C1 segment of cervical spinal cord (tissue), 14 donors: ENCODE measurements at regions not wholly inside any gene's neighbourhood (a gene's known extent, or its start where the extent isn't known, plus 50 kb on each side); places are given as distances from the start of the nearest gene placed in this dataset.

ENCODE experiments used
- DNase-seq, 14 donors: peaks; one replicate each; lab custom pipeline; 2025; lab: John Stamatoyannopoulos, UW

DNA sequence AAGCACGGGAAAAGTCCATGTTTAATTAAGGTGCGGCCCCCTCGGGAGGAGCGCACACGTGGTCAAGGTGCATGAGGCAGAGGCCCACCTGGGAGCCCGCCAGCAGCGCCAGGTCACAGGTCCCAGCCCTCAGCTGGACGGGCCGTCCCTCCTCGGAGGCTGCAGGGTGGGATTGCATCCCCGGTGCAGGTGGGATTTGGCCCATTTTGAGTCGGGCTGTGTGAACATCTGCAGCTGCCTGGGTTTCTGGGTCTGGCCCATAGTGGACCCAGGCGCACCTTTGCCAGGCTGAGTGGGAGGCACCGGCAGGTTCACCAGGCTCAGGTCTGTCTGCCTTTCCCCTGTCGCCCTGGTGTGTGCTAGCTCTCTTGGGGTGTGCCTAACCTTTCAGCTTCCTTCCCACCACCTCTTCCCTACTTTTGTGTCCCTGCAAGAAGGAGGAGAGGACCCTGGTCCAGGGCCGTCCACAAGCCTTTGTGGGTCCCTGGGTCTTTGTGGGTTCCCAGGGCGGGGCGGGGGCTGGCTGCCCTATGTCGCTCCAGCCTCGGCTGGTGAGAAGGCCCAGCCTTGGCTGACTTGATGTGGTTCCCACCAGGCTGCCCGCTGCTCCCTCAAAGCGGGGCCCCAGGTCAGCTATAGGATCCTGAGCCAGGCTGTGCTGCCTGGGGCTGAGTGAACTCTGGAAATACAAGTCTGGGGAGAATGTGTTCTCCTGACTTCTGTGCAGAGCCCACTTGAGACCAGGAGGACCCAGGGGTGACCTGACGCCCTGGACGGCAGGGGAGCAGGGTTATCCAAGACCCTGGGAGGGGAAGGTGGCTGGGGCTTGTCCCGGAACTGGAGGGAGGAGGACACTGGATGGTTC is 186.7 kb upstream of the SHH start:
- no peak for DNase-seq

DNA sequence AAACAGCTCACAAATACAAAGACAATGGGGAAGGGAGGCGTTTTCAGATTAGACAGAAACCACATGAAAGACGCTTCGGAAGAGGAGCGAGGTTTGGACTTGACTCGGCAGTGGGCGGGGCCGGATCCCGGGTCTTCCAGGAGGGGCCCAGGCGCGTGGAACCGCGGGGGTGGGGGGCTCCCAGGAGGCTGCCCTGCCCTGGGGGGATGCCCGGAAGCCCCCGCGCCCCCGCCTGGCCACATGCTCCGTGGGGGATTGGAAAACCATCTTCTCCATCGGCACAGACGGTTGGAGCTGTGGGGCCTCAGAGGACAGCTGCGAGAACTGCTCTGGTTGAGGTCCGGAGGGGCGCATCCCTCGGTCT is 186.0 kb upstream of the SHH start:
- DNase-seq, result no peak

DNA sequence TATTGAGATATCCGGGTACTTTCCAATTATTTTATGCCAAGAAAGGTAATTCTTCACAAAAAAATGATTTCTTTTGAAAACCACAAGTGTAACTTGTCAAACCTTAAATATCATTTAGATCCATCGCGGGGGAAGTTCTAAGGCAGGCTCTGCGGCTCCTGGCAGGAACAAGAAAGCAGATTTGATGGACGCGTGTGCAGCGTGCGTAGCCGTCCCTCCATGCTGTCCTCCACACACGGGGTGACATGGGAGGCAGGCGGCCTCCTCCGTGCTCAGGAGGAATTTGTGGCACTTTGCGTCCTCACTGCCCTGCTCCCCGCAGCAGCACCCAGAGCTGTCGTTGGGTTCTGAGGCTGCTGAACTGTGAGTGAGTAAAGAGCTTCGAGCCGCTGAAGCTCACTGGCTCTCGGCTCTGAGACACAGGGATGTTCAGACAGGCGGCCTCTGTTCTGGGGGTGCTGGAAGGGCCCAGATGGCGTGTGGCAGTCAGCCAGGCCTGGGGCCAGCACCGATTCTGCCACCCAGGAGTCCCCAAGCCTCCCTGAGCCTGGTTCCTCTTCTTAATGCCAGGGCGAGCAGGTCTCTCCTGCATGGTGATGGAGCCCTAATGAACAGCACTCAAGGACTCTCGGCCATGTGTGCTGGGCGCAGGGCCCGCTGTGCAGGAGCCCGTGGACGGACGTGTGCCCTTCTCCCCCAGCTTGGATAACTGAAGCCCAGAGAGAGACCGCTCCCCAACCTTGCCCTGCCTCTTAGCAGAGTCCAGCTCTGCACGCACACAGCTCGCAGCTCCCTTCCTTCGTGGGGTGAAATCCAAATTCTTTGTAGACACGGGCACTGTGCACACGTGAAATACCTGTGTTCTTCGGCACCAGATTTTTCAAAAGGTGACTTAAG is 185.4 kb upstream of the SHH start:
- DNase-seq, result no peak

DNA sequence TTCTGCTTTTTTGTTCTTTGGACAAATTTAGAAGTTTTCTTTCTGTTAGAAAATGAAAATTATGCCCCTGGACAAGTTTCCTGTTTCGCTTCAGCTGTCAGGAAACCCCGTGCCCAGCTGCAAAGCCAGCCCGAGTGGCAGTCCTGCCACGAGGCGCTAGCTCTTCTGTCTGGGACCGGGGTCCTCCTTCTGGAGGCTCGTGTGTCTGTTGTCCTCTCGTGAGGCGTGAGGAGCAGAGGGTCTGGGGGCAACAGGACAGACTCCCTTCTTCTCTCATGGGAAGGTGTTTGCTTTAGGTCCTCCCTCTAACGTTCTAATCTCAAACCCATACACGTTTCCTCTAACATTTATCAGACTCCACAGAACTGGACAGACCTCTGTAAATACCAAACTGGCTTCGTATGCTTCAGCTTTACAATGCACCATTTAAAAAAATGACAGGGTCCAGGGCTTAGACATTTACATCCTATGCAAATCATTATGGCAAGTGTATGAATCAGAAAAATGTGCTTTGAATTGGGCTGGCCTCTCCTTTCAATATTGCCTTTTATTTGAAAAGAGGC is 184.5 kb upstream of the SHH start:
- no peak for DNase-seq

DNA sequence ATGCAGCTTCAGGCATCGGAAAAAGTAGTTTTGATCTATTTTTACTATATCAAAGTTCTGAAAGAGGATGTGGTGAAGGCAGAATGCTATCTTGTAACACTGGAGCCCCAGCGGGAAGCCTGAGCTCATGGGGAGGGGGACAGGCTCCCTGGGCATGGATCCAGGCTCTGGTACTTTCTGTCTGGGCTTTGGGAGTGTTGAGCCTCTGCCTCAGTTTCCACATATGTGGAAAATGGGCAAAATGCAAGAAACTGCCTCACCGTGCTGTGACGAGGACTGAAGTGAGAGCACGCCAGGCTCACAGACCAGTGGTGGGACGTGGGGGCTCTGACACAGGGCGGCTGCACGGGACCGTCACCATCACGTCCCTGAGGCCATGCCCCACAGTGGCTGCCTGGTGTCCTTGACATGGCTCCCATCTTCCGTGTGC is 182.9 kb upstream of the SHH start:
- no peak for DNase-seq

DNA sequence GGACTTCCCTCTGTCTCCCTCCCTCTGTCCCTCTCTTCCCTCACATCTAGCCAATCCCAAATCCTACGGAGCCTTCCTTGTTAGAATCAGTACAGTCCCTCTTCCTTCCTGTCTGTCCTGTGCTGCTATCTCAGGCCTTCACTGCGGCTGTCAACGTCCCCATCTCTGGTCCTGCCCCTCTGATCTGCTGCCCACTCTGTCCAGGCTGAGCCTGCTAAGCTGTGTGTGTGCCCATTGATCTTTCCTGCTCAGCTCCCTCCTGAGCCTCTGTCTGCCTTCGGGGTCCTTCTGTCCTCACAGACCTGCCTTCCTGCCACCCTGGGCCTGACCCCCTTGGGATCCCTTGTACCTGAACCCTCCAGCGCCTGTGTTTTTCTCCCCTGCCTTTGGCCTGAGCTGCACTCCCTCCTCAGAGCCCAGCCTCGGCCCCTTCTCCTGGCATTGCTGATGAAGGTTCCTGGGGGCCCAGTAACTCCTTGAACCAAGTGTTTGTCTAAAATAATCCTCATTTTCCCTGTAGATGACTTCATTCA is 182.1 kb upstream of the SHH start:
- DNase-seq, result no peak

DNA sequence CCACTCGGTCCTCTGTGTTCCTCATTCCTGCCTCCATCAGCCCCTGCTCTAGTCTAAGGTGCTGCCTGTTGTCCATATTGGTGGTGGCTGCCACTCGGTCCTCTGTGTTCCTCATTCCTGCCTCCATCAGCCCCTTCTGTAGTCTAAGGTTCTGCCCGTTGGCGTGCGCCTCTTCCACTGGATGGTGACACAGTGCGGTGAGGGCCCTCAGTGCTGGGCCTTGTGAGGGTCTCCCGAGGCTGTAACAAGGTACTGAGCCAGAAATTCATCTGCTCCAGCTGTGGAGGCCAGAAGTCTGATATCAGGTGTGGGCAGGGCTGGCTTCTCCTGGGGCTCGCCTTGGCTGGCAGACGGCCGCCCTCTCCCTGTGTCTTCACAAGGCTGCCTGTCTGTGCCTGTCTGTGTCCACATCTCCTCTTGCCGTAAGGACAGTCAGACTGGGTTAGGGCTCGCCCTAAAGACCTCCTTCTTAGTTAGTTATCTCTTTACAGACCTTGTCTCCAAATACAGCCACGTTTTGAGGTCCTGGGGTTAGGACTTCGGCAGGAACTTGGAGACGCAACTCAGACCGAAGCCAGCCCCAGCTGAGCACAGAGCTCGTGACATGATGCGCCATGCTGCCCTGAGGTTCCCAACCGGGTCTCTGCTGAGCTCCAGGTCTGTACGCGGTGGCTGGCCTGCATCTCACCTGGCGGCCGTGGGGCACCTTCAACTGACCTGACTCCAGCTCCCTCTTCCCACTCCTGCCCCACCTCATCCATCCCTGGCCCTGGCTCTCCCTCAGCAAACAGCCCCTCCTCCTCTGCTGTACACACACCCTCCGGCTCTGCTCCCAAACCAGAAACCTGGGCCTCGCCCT is 181.4 kb upstream of the SHH start:
- DNase-seq, result no peak

DNA sequence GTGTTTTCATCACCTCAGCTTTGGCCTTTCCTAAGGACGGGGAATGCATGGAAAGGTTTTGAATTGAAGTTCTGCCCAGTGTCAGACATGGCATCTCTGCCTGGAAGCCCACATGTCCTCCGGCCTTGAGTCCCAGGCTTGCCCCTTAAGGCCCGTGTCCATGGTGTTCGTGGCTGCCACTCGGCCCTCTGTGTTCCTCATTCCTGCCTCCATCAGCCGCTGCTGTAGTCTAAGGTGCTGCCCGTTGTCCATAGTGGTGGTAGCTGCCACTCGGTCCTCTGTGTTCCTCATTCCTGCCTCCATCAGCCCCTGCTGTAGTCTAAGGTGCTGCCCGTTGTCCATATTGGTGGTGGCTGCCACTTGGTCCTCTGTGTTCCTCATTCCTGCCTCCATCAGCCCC is 180.7 kb upstream of the SHH start:
- DNase-seq, result no peak

DNA sequence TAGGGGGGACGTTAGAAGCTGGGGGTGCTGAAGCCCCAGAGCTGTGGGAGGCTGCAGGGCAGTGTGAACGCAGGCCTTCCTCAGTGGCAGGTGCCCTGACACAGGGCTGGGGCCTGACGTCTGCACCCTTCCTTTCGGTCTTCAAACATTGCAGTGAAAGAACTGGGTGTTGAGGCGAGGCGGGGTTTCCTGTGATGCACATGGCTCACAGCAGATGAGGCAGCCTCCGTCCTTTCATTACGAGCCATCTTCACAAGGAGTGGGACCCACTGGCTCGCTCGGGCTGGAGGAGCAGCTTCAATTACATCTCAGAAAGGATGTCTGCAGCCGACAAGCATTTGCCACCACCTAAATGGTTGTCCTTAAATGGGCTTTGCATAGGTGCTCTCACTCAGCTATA is 180.3 kb upstream of the SHH start:
- no peak for DNase-seq

DNA sequence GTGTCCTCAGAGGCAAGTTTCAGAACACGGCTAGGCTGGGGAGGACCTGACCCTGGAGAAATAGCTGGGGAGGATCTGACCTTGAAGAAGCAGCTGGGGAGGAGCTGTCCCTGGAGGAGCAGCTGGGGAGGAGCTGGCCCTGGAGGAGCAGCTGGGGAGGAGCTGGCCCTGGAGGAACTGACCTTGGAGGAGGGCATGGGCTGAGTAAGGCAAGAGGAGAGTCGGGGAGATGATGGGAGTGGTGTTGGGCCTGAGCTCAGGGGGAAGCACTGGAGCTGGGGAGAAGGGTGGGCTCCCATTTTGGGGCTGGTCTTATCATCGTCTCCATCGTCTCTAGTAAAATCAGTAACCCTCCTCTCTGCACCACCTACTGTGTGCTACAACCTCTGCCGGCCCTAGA is 179.8 kb upstream of the SHH start:
- no peak for DNase-seq

DNA sequence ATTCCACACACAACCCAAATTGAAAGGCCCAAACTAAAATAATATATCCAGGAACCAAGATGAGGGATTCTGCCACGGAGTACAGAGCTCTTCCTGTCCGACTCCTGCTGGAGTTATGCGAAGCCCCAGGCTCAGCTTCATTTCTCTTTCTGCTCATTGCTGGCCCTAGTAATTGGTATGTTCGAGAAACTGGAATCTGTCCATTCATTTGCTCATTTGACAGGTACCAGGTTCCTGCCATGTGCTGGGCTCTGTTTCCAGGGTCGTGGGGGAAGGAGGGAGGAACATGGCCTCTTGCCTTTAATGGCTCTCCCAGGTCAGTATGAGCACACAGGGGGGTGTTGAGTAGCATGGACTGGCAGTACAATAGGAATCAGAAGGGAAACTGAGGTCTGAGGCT is 179.2 kb upstream of the SHH start:
- DNase-seq, result no peak

DNA sequence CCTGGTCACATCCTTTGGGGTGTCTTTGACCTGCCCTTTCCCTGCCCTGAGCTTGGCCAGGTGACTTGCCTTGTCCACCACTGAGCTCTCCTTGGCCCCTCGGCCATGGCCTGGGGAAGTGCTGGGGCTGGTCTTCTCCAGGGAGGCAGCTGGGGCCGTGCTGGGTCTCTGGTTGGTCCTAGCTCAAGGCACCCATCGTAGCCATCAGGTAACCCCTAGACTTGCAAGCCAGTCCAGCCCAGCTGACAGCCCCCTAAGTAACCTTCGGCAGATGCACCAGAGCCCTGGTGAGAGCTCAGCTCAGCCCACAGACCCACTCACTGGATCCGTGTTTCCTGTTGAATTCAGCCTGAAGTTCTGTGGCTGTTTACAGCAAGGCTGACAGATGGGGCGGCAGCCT is 176.2 kb upstream of the SHH start:
- DNase-seq, result no peak

DNA sequence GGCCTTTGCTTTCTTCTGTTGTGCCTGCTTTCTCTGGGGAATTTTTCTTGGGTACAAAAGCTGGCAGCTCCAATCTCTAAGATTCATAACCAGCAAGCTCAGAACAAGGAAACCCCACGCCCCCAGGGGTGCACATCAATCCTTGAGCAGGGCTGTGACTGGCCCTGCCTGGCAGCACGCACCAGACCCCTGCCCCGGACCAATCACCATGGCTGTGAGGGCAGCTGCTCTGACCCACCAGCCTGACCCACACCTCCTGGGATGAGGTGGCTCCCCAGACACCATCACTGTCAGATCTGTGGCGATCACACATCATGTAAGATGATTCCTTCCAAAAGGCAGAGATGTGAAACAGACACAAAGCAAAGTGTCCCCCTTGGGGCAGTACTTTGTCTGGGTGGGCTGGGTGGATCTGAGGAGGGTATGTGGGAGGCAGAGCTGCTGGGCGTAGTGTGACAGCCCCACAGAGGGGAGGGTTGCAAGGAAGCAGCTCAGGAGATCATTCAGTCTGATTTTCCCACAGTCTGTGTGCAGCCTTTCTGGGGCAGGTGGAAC is 175.5 kb upstream of the SHH start:
- DNase-seq, result no peak

DNA sequence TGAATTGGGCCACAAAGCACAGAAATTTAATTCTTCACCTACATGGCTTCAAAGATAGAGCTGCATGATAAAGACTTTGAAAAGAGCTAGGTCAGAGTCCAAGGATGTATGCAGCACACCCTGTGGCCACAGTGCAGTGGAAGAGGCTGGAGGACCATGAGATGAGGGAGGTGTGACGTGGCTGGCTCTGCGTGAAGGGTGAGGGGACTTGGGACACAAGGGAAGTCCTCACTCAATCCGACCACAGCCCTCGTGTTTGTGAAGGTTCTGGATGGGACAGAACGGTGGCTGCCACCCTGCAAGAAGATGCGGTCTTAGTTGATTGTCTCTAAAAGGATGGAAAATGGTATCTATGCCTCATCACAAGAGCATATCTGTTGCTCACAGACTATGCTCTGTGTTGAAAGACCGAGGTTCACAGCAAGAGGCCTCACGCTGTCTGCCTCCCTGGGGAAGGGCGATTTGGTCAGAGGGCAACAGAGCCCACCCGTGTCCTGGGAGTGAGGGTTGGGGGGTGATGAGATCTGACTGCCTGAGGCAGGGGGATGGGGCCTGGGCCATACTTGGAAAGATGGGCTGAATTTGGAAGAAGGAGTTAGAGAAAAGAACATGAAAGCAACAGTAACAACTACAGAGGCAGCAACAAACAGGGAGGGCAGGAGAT is 174.4 kb upstream of the SHH start:
- DNase-seq, result no peak

DNA sequence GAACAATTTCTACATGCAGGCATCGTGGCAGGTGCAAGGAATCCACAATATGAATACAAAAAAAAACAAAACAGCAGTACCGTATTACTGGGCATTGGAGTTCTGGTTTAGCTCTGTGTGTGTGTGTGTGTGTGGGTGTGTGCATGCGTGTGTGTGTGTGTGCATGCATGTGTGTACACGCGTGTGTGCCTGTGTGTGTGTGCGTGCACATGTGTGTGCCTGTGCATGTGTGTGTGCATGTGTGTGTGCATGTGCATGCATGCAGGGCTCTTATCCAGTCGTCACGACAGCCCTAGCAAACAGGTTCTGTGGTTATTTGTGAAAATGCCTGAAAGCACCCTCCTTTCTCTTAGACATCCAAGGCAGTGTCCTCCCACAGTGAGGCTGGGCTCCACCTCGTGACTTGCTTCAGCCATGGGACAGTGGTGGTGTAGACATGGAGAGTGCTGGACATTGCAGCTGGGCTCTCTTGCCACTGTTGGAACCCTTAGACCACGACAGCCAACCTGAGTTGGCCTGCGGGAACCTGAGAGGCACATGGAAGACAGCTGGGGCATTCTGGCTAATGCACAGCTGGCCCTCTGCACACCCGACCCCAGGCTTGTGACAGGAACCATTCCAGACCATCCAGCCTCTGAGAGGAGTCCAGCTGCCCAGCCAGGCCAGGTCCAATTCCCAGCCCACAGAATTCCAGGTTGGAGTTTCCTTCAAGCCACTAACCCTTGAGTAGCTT is 173.4 kb upstream of the SHH start:
- DNase-seq, result no peak

DNA sequence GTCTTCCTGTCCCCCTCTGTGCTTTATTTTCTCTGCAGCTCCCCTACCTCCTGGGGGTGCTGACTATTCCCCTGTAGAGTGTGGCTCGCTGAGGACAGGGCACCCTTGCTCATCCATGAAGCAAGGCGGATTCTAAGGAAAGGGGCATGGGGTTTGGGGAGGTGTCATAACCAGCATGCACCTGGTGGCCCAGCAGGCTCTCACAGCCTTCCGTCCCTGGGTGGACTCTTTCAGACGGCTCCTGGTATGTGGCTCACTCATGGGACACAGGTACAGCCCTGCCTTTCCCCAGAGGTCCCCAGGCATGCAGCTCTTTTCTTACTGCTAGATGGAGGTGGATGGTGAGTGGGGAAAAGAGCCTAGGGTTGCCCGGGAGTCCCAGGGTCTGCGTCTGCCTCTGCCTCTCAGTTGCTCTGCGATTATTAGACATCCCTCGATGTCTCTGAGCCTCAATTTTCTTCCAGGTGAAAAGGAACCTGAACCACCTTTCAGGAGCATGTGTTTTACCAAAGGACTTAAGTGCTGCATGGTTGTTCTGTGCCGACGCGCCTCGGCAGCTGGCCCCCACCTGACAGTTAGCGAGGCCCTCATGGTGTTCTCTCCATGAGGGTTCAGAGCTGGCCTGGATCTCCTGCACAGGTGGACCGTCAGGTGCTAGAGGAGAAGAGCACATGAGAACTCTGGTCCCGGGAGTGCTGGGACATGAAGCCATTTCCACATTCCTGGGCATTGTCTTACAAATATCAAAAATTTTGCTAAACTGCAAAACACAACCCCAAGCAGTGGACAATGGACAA is 172.5 kb upstream of the SHH start:
- DNase-seq, result no peak

DNA sequence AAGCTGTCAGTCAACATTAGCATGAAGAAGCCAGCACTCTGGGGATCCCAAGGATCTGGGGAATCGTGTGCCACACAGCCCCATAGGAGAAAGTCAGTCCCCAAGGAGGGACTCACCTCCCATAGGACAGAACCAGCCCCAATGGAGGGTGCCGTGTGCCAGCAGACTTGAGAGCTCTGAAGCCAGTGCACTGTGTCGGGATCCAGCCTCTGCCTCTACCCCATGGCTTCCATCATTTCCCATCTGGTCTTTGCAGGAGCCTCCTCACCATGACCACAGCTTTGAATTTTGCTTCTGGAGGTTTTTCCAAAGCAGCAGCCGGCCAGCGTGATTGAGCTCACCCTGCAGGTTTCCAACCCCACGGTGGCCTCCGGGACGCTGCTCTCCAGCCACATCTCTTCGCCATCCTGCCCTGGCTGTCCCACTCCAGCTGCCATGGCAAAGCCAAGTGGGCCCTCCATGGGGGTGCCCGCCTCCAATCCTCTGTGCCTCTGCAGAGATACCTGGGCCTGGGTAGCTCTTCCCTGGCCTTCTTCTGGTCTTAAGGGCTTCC is 171.8 kb upstream of the SHH start:
- DNase-seq, result no peak

DNA sequence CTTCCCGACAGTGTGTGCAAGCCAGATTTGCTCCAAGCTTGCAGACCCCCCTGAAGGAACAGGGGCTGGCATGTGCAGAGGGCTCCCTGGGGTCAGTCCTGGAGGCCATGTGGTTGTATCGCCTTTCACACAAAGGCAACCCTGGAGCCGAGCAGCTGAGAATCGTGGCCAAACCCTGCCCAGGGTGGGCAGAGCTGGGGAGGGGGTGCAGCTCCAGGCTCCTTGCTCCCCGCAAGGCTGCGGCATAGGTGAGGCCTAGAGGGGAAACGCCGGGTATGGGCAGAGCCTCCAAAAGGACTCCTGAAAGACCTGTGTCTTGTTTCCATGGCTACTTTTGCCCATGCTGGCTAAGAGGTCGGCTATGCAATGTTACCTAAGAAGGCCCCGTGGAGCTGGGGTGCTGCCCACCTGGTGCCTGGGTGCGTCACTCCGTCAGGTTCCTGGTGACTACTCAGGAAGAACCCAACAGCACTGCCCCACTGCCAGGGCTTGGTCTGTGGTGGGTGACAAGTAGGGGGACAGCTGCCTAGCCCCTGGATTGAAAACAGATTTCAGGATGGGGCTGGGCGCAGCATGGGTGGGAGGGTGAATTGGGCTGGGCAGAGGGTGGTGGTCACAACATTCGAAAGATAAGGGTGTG is 171.0 kb upstream of the SHH start:
- DNase-seq, result no peak
